ENCODE measurements at regions not wholly inside any gene's neighbourhood (a gene's known extent, or its start where the extent isn't known, plus 50 kb on each side); places are given as distances from the start of the nearest gene placed in this dataset.
"Not testable (repeated sequence)": the region's sequence is repeated elsewhere in the genome, so short reads cannot be mapped to it uniquely, and the experiment has no call there.

DNA sequence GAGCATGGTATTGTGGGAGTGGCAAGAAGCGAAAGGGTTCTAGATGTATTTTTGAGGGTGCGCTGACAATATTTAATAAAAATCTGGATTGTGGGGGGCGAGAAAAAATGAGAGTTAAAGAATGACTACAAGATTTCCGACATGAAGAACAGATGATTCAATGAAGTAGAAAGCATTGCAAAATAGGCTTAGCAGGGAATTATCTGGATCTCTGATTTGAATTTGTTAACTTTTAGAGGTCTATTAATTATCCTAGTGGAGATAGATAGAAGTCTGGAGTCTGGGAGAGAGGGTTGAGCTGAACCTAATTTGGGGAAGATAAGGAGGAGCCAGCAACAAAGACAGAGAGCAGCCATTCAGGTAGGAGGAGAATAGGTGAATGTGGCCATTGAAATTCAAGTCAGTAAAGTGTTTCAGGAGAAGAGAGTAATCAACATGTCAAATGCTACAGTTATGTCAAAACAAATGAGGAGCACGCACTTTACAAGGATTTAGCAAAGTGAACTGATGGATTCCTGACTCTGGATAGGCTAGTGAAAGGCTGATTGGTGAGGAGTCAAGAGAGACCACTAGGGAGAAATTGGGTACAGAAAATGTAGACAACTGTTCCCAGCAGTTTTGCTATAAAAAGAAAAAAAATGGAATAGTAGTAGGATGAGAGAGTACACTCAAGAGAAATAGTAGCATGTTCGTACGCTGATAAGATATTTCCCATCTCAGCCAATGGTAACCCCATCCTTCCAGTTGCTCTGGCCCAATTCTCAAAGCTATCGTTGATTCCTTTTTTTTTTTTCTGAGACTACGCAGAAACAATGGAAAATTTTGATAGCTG is 393.2 kb upstream of the CXADR start:
- Histone ChIP-seq H3K36me3 (ENCODE audit: insufficient read depth, low read depth, low read length) (no peaks in the 10 kb centered on the region), H3K4me1 (ENCODE audit: insufficient read depth, low read length) (peaks cover 17% of the 10 kb centered on the region; the same call in 1 of the 2 replicates), H3K9ac (ENCODE audit: low read depth, low read length) (no peak overlapping the region), H3K27me3 (ENCODE audit: insufficient read depth, low read length) (no peaks in the 10 kb centered on the region), H3K27ac (ENCODE audit: low read length) (no peak overlapping the region), H3K4me3 (ENCODE audit: low read length) (no peak overlapping the region), H3K9me3 (ENCODE audit: insufficient read depth, low read depth, low read length) (no peaks in the 10 kb centered on the region)

- not testable (repeated sequence) for H3K4me3 ChIP-seq (ENCODE audit: low read length); H3K4me1 ChIP-seq (ENCODE audit: insufficient read depth, low read length); H3K27me3 ChIP-seq (ENCODE audit: insufficient read depth, low read length); H3K36me3 ChIP-seq (ENCODE audit: insufficient read depth, low read depth, low read length); H3K9me3 ChIP-seq (ENCODE audit: insufficient read depth, low read depth, low read length); H3K27ac ChIP-seq (ENCODE audit: low read length); H3K9ac ChIP-seq (ENCODE audit: low read depth, low read length)
Observed at GRCh38 chr21:17127395-17127794, 385.4 kb upstream of the CXADR start.

- Histone ChIP-seq H3K9me3 (ENCODE audit: insufficient read depth, low read depth, low read length) (no peaks in the 10 kb centered on the region), H3K4me3 (ENCODE audit: low read length) (no peak overlapping the region), H3K36me3 (ENCODE audit: insufficient read depth, low read depth, low read length) (no peaks in the 10 kb centered on the region), H3K27ac (ENCODE audit: low read length) (no peak overlapping the region), H3K9ac (ENCODE audit: low read depth, low read length) (no peak overlapping the region), H3K27me3 (ENCODE audit: insufficient read depth, low read length) (no peaks in the 10 kb centered on the region), H3K4me1 (ENCODE audit: insufficient read depth, low read length) (no peaks in the 10 kb centered on the region)
Observed at GRCh38 chr21:17128132-17128531, 384.7 kb upstream of the CXADR start.

DNA sequence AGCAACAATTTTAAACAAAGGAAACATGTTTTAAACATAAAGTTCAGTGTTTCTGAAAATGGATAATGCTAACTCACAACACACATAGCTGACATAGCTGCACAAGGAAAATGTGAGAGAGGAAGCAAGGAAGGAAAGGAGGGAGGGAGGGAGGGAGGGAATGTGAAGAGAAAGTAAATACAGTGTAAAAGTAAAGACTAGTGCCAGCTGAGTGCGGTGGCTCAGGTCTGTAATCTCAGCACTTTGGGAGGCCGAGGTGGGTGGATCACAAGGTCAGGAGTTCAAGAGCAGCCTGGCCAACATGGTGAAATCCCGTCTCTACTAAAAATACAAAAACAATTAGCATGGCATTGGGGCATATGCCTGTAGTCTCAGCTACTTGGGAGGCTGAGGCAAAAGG is 373.7 kb upstream of the CXADR start:
- not testable (repeated sequence) for H3K27me3 ChIP-seq (ENCODE audit: insufficient read depth, low read length); H3K9ac ChIP-seq (ENCODE audit: low read depth, low read length); H3K9me3 ChIP-seq (ENCODE audit: insufficient read depth, low read depth, low read length); H3K36me3 ChIP-seq (ENCODE audit: insufficient read depth, low read depth, low read length); H3K27ac ChIP-seq (ENCODE audit: low read length); H3K4me3 ChIP-seq (ENCODE audit: low read length); H3K4me1 ChIP-seq (ENCODE audit: insufficient read depth, low read length)

DNA sequence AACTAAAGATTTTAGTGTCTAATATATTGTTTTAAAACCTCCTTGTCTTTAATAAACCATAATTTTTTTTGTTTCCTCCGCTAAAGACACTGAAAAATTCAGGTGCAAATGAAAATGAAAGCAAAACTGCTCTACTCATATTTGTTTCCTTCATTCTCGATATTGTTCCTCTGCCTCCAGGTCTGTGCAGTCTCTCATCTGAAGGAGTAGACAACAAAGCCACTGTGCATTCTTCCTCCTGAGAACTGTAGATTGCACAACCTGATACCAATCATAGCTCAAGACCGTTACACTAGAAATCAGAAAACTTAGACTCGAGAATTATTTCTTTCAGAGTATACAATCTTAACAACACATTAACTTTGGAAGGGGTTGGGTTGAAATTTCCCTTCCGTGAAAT is 373.1 kb upstream of the CXADR start:
- no peaks in the 10 kb centered on the region for H3K4me1 ChIP-seq (ENCODE audit: insufficient read depth, low read length)
- H3K27me3 ChIP-seq (ENCODE audit: insufficient read depth, low read length): no peaks in the 10 kb centered on the region
- no peak overlapping the region for H3K9ac ChIP-seq (ENCODE audit: low read depth, low read length)
- no peak overlapping the region for H3K4me3 ChIP-seq (ENCODE audit: low read length)
- H3K9me3 ChIP-seq (ENCODE audit: insufficient read depth, low read depth, low read length): no peaks in the 10 kb centered on the region
- no peak overlapping the region for H3K27ac ChIP-seq (ENCODE audit: low read length)
- no peaks in the 10 kb centered on the region for H3K36me3 ChIP-seq (ENCODE audit: insufficient read depth, low read depth, low read length)

GRCh38 chr21:17146426-17146825 is 366.4 kb upstream of the CXADR start:
- Histone ChIP-seq H3K36me3 (ENCODE audit: insufficient read depth, low read depth, low read length) (no peaks in the 10 kb centered on the region), H3K4me1 (ENCODE audit: insufficient read depth, low read length) (no peaks in the 10 kb centered on the region), H3K27ac (ENCODE audit: low read length) (no peak overlapping the region), H3K9me3 (ENCODE audit: insufficient read depth, low read depth, low read length) (no peaks in the 10 kb centered on the region), H3K9ac (ENCODE audit: low read depth, low read length) (no peak overlapping the region), H3K4me3 (ENCODE audit: low read length) (no peak overlapping the region), H3K27me3 (ENCODE audit: insufficient read depth, low read length) (no peaks in the 10 kb centered on the region)

DNA sequence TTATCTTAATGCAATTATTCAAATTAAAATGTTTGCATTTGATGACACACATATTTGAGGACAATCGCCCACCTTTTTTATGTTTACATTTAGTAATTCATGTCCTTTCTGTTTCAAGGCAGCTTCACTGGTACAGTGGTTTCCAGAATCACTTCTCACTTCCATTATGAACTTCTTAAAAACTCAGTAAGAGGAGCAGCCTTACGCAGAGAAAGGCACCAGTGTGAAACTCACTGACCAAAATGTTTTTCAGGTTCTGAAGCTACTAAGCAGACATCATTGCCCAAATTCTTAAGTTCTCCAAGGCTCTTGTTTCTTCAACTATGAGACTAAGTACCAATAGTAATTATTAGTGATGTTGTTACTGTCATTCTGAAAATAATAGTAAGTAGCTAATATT is 353.1 kb upstream of the CXADR start:
- Histone ChIP-seq H3K9ac (ENCODE audit: low read depth, low read length) (no peak overlapping the region), H3K27me3 (ENCODE audit: insufficient read depth, low read length) (no peaks in the 10 kb centered on the region), H3K4me3 (ENCODE audit: low read length) (no peak overlapping the region), H3K27ac (ENCODE audit: low read length) (no peak overlapping the region), H3K9me3 (ENCODE audit: insufficient read depth, low read depth, low read length) (no peaks in the 10 kb centered on the region), H3K36me3 (ENCODE audit: insufficient read depth, low read depth, low read length) (no peaks in the 10 kb centered on the region), H3K4me1 (ENCODE audit: insufficient read depth, low read length) (no peaks in the 10 kb centered on the region)

DNA sequence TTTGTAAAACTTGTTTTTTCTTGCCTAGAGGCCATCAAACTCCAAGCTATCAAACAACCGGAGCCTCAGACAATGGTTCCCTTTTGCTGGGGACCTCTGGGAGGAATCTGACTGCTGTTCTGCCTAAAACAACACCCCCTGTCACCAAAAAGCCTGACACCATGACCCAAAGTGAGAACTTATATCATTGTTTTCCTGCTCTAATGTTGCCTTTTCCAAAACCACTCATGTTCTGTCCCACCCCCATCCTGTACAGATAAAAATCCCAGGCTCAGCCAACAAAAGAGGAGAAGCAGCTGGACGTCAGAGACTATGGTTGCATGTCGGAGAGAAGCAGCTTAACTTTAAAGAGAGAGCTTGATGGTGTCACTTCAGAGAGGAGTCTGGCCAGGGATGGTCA is 327.2 kb upstream of the CXADR start:
- no peak overlapping the region for H3K27ac ChIP-seq (ENCODE audit: low read length)
- H3K9me3 ChIP-seq (ENCODE audit: insufficient read depth, low read depth, low read length): peaks cover 5% of the 10 kb centered on the region; the same call in 1 of the 2 replicates
- no peaks in the 10 kb centered on the region for H3K27me3 ChIP-seq (ENCODE audit: insufficient read depth, low read length)
- H3K4me3 ChIP-seq (ENCODE audit: low read length): no peak overlapping the region
- no peaks in the 10 kb centered on the region for H3K36me3 ChIP-seq (ENCODE audit: insufficient read depth, low read depth, low read length)
- no peak overlapping the region for H3K9ac ChIP-seq (ENCODE audit: low read depth, low read length)
- no peaks in the 10 kb centered on the region for H3K4me1 ChIP-seq (ENCODE audit: insufficient read depth, low read length)

- Histone ChIP-seq H3K27me3 (ENCODE audit: insufficient read depth, low read length) (no peaks in the 10 kb centered on the region), H3K4me3 (ENCODE audit: low read length) (no peak overlapping the region), H3K27ac (ENCODE audit: low read length) (no peak overlapping the region), H3K36me3 (ENCODE audit: insufficient read depth, low read depth, low read length) (no peaks in the 10 kb centered on the region), H3K4me1 (ENCODE audit: insufficient read depth, low read length) (no peaks in the 10 kb centered on the region), H3K9me3 (ENCODE audit: insufficient read depth, low read depth, low read length) (peaks cover 14% of the 10 kb centered on the region; the same call in 1 of the 2 replicates), H3K9ac (ENCODE audit: low read depth, low read length) (no peak overlapping the region)
Observed at GRCh38 chr21:17189963-17190362, 322.9 kb upstream of the CXADR start.

- Histone ChIP-seq H3K4me1 (ENCODE audit: insufficient read depth, low read length) (no peaks in the 10 kb centered on the region), H3K9ac (ENCODE audit: low read depth, low read length) (no peak overlapping the region), H3K27ac (ENCODE audit: low read length) (no peak overlapping the region), H3K27me3 (ENCODE audit: insufficient read depth, low read length) (no peaks in the 10 kb centered on the region), H3K9me3 (ENCODE audit: insufficient read depth, low read depth, low read length) (peaks cover 10% of the 10 kb centered on the region; the same call in 1 of the 2 replicates), H3K4me3 (ENCODE audit: low read length) (no peak overlapping the region), H3K36me3 (ENCODE audit: insufficient read depth, low read depth, low read length) (no peaks in the 10 kb centered on the region)
Observed at GRCh38 chr21:17191346-17191993, 321.4 kb upstream of the CXADR start.

- Histone ChIP-seq H3K27me3 (ENCODE audit: insufficient read depth, low read length) (no peaks in the 10 kb centered on the region), H3K9ac (ENCODE audit: low read depth, low read length) (no peak overlapping the region), H3K27ac (ENCODE audit: low read length) (no peak overlapping the region), H3K4me1 (ENCODE audit: insufficient read depth, low read length) (no peaks in the 10 kb centered on the region), H3K36me3 (ENCODE audit: insufficient read depth, low read depth, low read length) (no peaks in the 10 kb centered on the region), H3K4me3 (ENCODE audit: low read length) (no peak overlapping the region), H3K9me3 (ENCODE audit: insufficient read depth, low read depth, low read length) (peaks cover 10% of the 10 kb centered on the region; the same call in 1 of the 2 replicates)
Observed at GRCh38 chr21:17195351-17195750, 317.5 kb upstream of the CXADR start.

- H3K36me3 ChIP-seq (ENCODE audit: insufficient read depth, low read depth, low read length): no peaks in the 10 kb centered on the region
- no peak overlapping the region for H3K4me3 ChIP-seq (ENCODE audit: low read length)
- no peak overlapping the region for H3K27ac ChIP-seq (ENCODE audit: low read length)
- no peaks in the 10 kb centered on the region for H3K4me1 ChIP-seq (ENCODE audit: insufficient read depth, low read length)
- H3K27me3 ChIP-seq (ENCODE audit: insufficient read depth, low read length): no peaks in the 10 kb centered on the region
- H3K9ac ChIP-seq (ENCODE audit: low read depth, low read length): no peak overlapping the region
- H3K9me3 ChIP-seq (ENCODE audit: insufficient read depth, low read depth, low read length): peaks cover 6% of the 10 kb centered on the region; the same call in 1 of the 2 replicates
Observed at GRCh38 chr21:17195976-17196375, 316.9 kb upstream of the CXADR start.
